OCI-LY1 (cell line): ENCODE measurements at regions not wholly inside any gene's neighbourhood (a gene's known extent, or its start where the extent isn't known, plus 50 kb on each side); places are given as distances from the start of the nearest gene placed in this dataset.
"Not testable (repeated sequence)": the region's sequence is repeated elsewhere in the genome, so short reads cannot be mapped to it uniquely, and the experiment has no call there.

Experiments used
- H2AFZ ChIP-seq: fragments of 200-600 bp; sonication (generic), shearing (Covaris generic); 2 replicates; pipeline ENCODE4 v1.6.0; 2014; ENCODE audit warnings: antibody characterized with exemption, mild to moderate bottlenecking, low read length
- H3F3A ChIP-seq: fragments of 200-600 bp; sonication (generic), shearing (Covaris generic); 2 replicates; pipeline ENCODE4 v1.6.0; 2014; ENCODE audit warnings: mild to moderate bottlenecking, antibody characterized with exemption, low read length, moderate library complexity; ENCODE audit not compliant: insufficient read depth
- H3K27ac ChIP-seq: fragments of 200-600 bp; sonication (generic); 2 replicates; pipeline ENCODE4 v1.5.1; 2014; ENCODE audit warnings: low read length, mixed run types, mild to moderate bottlenecking, low read depth; ENCODE audit not compliant: poor library complexity, severe bottlenecking
- H3K27me3 ChIP-seq: fragments of 200-600 bp; sonication (generic); 2 replicates; pipeline ENCODE4 v1.6.0; 2014; ENCODE audit warnings: antibody characterized with exemption, mild to moderate bottlenecking, low read length, moderate library complexity; ENCODE audit not compliant: insufficient read depth
- H3K36me3 ChIP-seq: fragments of 200-600 bp; sonication (generic); 2 replicates; pipeline ENCODE4 v1.6.1; 2014; ENCODE audit warnings: mild to moderate bottlenecking, antibody characterized with exemption, low read length, moderate library complexity, mixed read lengths; ENCODE audit not compliant: insufficient read depth
- H3K4me1 ChIP-seq: fragments of 200-600 bp; sonication (generic); 2 replicates; pipeline ENCODE4 v1.5.1; 2014; ENCODE audit warnings: mild to moderate bottlenecking, low read length, moderate library complexity; ENCODE audit not compliant: insufficient read depth, severe bottlenecking
- H3K4me2 ChIP-seq: fragments of 200-600 bp; sonication (generic), shearing (Covaris generic); 2 replicates; pipeline ENCODE4 v1.6.1; 2014; ENCODE audit warnings: low read length
- H3K4me3 ChIP-seq: fragments of 200-600 bp; sonication (generic); 2 replicates; pipeline ENCODE4 v1.5.1; 2014; ENCODE audit warnings: low read length, low read depth, mild to moderate bottlenecking, mixed read lengths; ENCODE audit not compliant: poor library complexity, severe bottlenecking
- H3K79me2 ChIP-seq: fragments of 200-600 bp; shearing (Covaris generic); 2 replicates; pipeline ENCODE4 v1.6.1; 2016; ENCODE audit warnings: mixed run types, low read length, mixed read lengths; ENCODE audit not compliant: insufficient read depth
- H3K9ac ChIP-seq: fragments of 200-600 bp; sonication (generic), shearing (Covaris generic); 2 replicates; pipeline ENCODE4 v1.6.1; 2014; ENCODE audit warnings: mild to moderate bottlenecking, low read length, mixed read lengths
- H3K9me2 ChIP-seq: fragments of 200-600 bp; sonication (generic), shearing (Covaris generic); 2 replicates; pipeline ENCODE4 v1.6.1; 2014; ENCODE audit warnings: low read depth, mild to moderate bottlenecking, low read length, mixed read lengths
- H3K9me3 ChIP-seq: fragments of 200-600 bp; shearing (Covaris generic); 2 replicates; pipeline ENCODE4 v1.6.1; 2014; ENCODE audit warnings: low read length, mixed read lengths
- H4K20me1 ChIP-seq: fragments of 200-600 bp; sonication (generic), shearing (Covaris generic); 2 replicates; pipeline ENCODE4 v1.6.0; 2016; ENCODE audit warnings: mild to moderate bottlenecking, low read length; ENCODE audit not compliant: insufficient read depth
- CTCF ChIP-seq: fragments of 200-600 bp; sonication (generic), shearing (Covaris generic); IDR thresholded peaks from 2 replicates; pipeline ENCODE4 v1.5.1; 2017; ENCODE audit warnings: mild to moderate bottlenecking, antibody characterized with exemption, low read length, moderate library complexity, mixed read lengths
- EZH2 ChIP-seq: fragments of 200-600 bp; sonication (generic), shearing (Covaris generic); IDR thresholded peaks from 2 replicates; pipeline ENCODE4 v1.8.0; 2017; ENCODE audit warnings: borderline replicate concordance, mixed run types, mild to moderate bottlenecking, antibody characterized with exemption, low read length, moderate library complexity, mixed read lengths

GRCh38 chr1:95659588-95659987 lies 425.6 kb downstream of the RWDD3 start:
- H3K79me2 ChIP-seq: no peaks in the 10 kb centered on the region
- no peak for TF ChIP-seq EZH2
- TF ChIP-seq CTCF: no peak
- no peaks in the 10 kb centered on the region for H3F3A ChIP-seq
- H2AFZ ChIP-seq: no peak overlapping the region
- H3K27ac ChIP-seq: no peak overlapping the region
- no peaks in the 10 kb centered on the region for H3K9me2 ChIP-seq
- no peaks in the 10 kb centered on the region for H4K20me1 ChIP-seq
- H3K4me2 ChIP-seq: no peak overlapping the region
- H3K9me3 ChIP-seq: no peaks in the 10 kb centered on the region
- no peak overlapping the region for H3K9ac ChIP-seq
- H3K4me1 ChIP-seq: no peaks in the 10 kb centered on the region
- H3K4me3 ChIP-seq: no peak overlapping the region
- no peaks in the 10 kb centered on the region for H3K36me3 ChIP-seq
- H3K27me3 ChIP-seq: no peaks in the 10 kb centered on the region

- Histone ChIP-seq H3K9me2 (no peaks in the 10 kb centered on the region), H3K4me2 (no peak overlapping the region), H3K9me3 (no peaks in the 10 kb centered on the region), H3F3A (no peaks in the 10 kb centered on the region), H3K9ac (no peak overlapping the region), H3K27ac (no peak overlapping the region), H3K4me1 (no peaks in the 10 kb centered on the region), H2AFZ (no peak overlapping the region), H3K79me2 (no peaks in the 10 kb centered on the region), H4K20me1 (no peaks in the 10 kb centered on the region), H3K36me3 (no peaks in the 10 kb centered on the region), H3K4me3 (no peak overlapping the region), H3K27me3 (no peaks in the 10 kb centered on the region)
- TF ChIP-seq CTCF: no peak
- no peak for TF ChIP-seq EZH2
Measured at GRCh38 chr1:95660736-95661135, 426.7 kb downstream of the RWDD3 start.

GRCh38 chr1:95663530-95663929 lies 429.5 kb downstream of the RWDD3 start:
- H3K36me3 ChIP-seq, H4K20me1 ChIP-seq, H3K9ac ChIP-seq, H2AFZ ChIP-seq, H3K79me2 ChIP-seq, H3K9me3 ChIP-seq, H3K4me1 ChIP-seq, H3K9me2 ChIP-seq, H3K4me3 ChIP-seq, H3F3A ChIP-seq, H3K27me3 ChIP-seq, H3K4me2 ChIP-seq, H3K27ac ChIP-seq: not testable (repeated sequence)

GRCh38 chr1:95668165-95668564 lies 434.2 kb downstream of the RWDD3 start:
- no peak overlapping the region for H3K9ac ChIP-seq
- no peaks in the 10 kb centered on the region for H3K9me2 ChIP-seq
- H3K9me3 ChIP-seq: no peaks in the 10 kb centered on the region
- no peak overlapping the region for H3K4me3 ChIP-seq
- H3F3A ChIP-seq: no peaks in the 10 kb centered on the region
- no peak for TF ChIP-seq CTCF
- H3K79me2 ChIP-seq: no peaks in the 10 kb centered on the region
- no peaks in the 10 kb centered on the region for H3K27me3 ChIP-seq
- no peak overlapping the region for H3K4me2 ChIP-seq
- H3K36me3 ChIP-seq: no peaks in the 10 kb centered on the region
- no peak overlapping the region for H2AFZ ChIP-seq
- no peak overlapping the region for H3K27ac ChIP-seq
- no peaks in the 10 kb centered on the region for H4K20me1 ChIP-seq
- no peaks in the 10 kb centered on the region for H3K4me1 ChIP-seq

- not testable (repeated sequence) for H3F3A ChIP-seq, H3K4me2 ChIP-seq, H3K27ac ChIP-seq, H2AFZ ChIP-seq, H3K9me2 ChIP-seq, H3K79me2 ChIP-seq, H4K20me1 ChIP-seq, H3K9ac ChIP-seq, H3K36me3 ChIP-seq, H3K4me3 ChIP-seq, H3K4me1 ChIP-seq, H3K9me3 ChIP-seq, H3K27me3 ChIP-seq
Measured at GRCh38 chr1:95669638-95670037, 435.6 kb downstream of the RWDD3 start.
